M059J (cell line): ENCODE measurements at regions not wholly inside any gene's neighbourhood (a gene's known extent, or its start where the extent isn't known, plus 50 kb on each side); places are given as distances from the start of the nearest gene placed in this dataset.
A peak's percentile ranks its signal among the peaks of the same experiment; 100 is the strongest.

Source experiments
- DNase-seq: peaks from one replicate; pipeline ENCODE4 v3.0.0-alpha.2; 2012; ENCODE audit warnings: low read depth

GRCh38 chr5:103783669-103784068 lies 221.1 kb upstream of the NUDT12 start:
- no peak for DNase-seq

GRCh38 chr5:103780794-103781193 lies 218.2 kb upstream of the NUDT12 start:
- DNase-seq, result no peak

- peak; percentile 87 for DNase-seq
Observed at GRCh38 chr5:103774721-103775120, 212.1 kb upstream of the NUDT12 start.

GRCh38 chr5:103772248-103772647 lies 209.7 kb upstream of the NUDT12 start:
- DNase-seq, result no peak

- no peak for DNase-seq
Observed at GRCh38 chr5:103764403-103764802, 201.8 kb upstream of the NUDT12 start.

GRCh38 chr5:103758996-103759395 lies 196.4 kb upstream of the NUDT12 start:
- DNase-seq, result no peak

- DNase-seq, result no peak
Observed at GRCh38 chr5:103755974-103756373, 193.4 kb upstream of the NUDT12 start.

GRCh38 chr5:103745353-103746065 lies 182.9 kb upstream of the NUDT12 start:
- no peak for DNase-seq

GRCh38 chr5:103744159-103744558 lies 181.6 kb upstream of the NUDT12 start:
- peak; percentile 87 for DNase-seq

- no peak for DNase-seq
Observed at GRCh38 chr5:103743421-103743820, 180.8 kb upstream of the NUDT12 start.

GRCh38 chr5:103741984-103742383 lies 179.4 kb upstream of the NUDT12 start:
- DNase-seq, result peak; percentile 7

GRCh38 chr5:103736343-103736742 lies 173.8 kb upstream of the NUDT12 start:
- peak; percentile 54 for DNase-seq

GRCh38 chr5:103724271-103724670 lies 161.7 kb upstream of the NUDT12 start:
- no peak for DNase-seq

GRCh38 chr5:103721183-103721582 lies 158.6 kb upstream of the NUDT12 start:
- no peak for DNase-seq

GRCh38 chr5:103718108-103718507 lies 155.5 kb upstream of the NUDT12 start:
- DNase-seq, result no peak

- no peak for DNase-seq
Observed at GRCh38 chr5:103708601-103709000, 146.0 kb upstream of the NUDT12 start.

GRCh38 chr5:103706939-103707682 lies 144.5 kb upstream of the NUDT12 start:
- no peak for DNase-seq

GRCh38 chr5:103703617-103704016 lies 141.0 kb upstream of the NUDT12 start:
- DNase-seq, result no peak

GRCh38 chr5:103693517-103693916 lies 130.9 kb upstream of the NUDT12 start:
- no peak for DNase-seq

GRCh38 chr5:103690676-103691075 lies 128.1 kb upstream of the NUDT12 start:
- peak; percentile 12 for DNase-seq

- no peak for DNase-seq
Observed at GRCh38 chr5:103679873-103680272, 117.3 kb upstream of the NUDT12 start.

GRCh38 chr5:103676198-103676597 lies 113.6 kb upstream of the NUDT12 start:
- DNase-seq, result peak; percentile 72

- DNase-seq, result peak; percentile 53
Observed at GRCh38 chr5:103674739-103675138, 112.2 kb upstream of the NUDT12 start.
